ENCODE measurements at regions not wholly inside any gene's neighbourhood (a gene's known extent, or its start where the extent isn't known, plus 50 kb on each side); places are given as distances from the start of the nearest gene placed in this dataset.

GRCh38 chr3:73945541-73945940 is 320.8 kb upstream of the PDZRN3 start:
- DNase-seq: no peak

- DNase-seq: no peak
Observed at GRCh38 chr3:73939985-73940384, 315.2 kb upstream of the PDZRN3 start.

- DNase-seq: no peak
Observed at GRCh38 chr3:73933585-73933984, 308.8 kb upstream of the PDZRN3 start.

- DNase-seq: no peak
Observed at GRCh38 chr3:73927203-73927570, 302.4 kb upstream of the PDZRN3 start.

- DNase-seq: no peak
Observed at GRCh38 chr3:73926360-73927202, 301.8 kb upstream of the PDZRN3 start.

- DNase-seq: no peak
Observed at GRCh38 chr3:73925011-73925410, 300.3 kb upstream of the PDZRN3 start.

GRCh38 chr3:73924048-73924447 is 299.3 kb upstream of the PDZRN3 start:
- no peak for DNase-seq

GRCh38 chr3:73917643-73918042 is 292.9 kb upstream of the PDZRN3 start:
- DNase-seq: no peak

- no peak for DNase-seq
Observed at GRCh38 chr3:73915886-73916285, 291.1 kb upstream of the PDZRN3 start.

GRCh38 chr3:73908218-73908617 is 283.5 kb upstream of the PDZRN3 start:
- no peak for DNase-seq

- DNase-seq: no peak
Observed at GRCh38 chr3:73901686-73902085, 276.9 kb upstream of the PDZRN3 start.

GRCh38 chr3:73894474-73895213 is 269.9 kb upstream of the PDZRN3 start:
- peak; percentile 6 for DNase-seq

- DNase-seq: no peak
Observed at GRCh38 chr3:73893089-73893488, 268.3 kb upstream of the PDZRN3 start.

GRCh38 chr3:73885862-73886261 is 261.1 kb upstream of the PDZRN3 start:
- no peak for DNase-seq

GRCh38 chr3:73884361-73884760 is 259.6 kb upstream of the PDZRN3 start:
- DNase-seq: peak; percentile 26

- no peak for DNase-seq
Observed at GRCh38 chr3:73883497-73883896, 258.8 kb upstream of the PDZRN3 start.

- no peak for DNase-seq
Observed at GRCh38 chr3:73874606-73875369, 250.0 kb upstream of the PDZRN3 start.

- DNase-seq: no peak
Observed at GRCh38 chr3:73874161-73874560, 249.4 kb upstream of the PDZRN3 start.

- peak; percentile 45 for DNase-seq
Observed at GRCh38 chr3:73868688-73869315, 244.1 kb upstream of the PDZRN3 start.

GRCh38 chr3:73867524-73867923 is 242.8 kb upstream of the PDZRN3 start:
- DNase-seq: no peak

GRCh38 chr3:73866846-73867245 is 242.1 kb upstream of the PDZRN3 start:
- no peak for DNase-seq

GRCh38 chr3:73863546-73864079 is 238.9 kb upstream of the PDZRN3 start:
- DNase-seq: no peak

Data from skin of body (tissue), 1 donor.